Fibroblast of villous mesenchyme (primary cell): ENCODE measurements at regions not wholly inside any gene's neighbourhood (a gene's known extent, or its start where the extent isn't known, plus 50 kb on each side); places are given as distances from the start of the nearest gene placed in this dataset.

Experiments
- DNase-seq: peaks from one replicate; pipeline ENCODE4 v3.0.0-alpha.2; 2010; ENCODE audit warnings: low read depth
- H3K4me3 ChIP-seq: 2 replicates; pipeline ENCODE4 v1.5.1; 2011; ENCODE audit warnings: low read depth, mild to moderate bottlenecking, low read length
- CTCF ChIP-seq: IDR thresholded peaks from 2 replicates; pipeline ENCODE4 v1.5.1; 2012; ENCODE audit warnings: low read depth, mild to moderate bottlenecking, low read length; ENCODE audit not compliant: insufficient read depth

GRCh38 chrX:121823406-121823805 lies 776.0 kb downstream of the GLUD2 start:
- no peak for TF ChIP-seq CTCF
- DNase-seq = no peak
- no peak overlapping the region for H3K4me3 ChIP-seq

GRCh38 chrX:121831601-121832000 lies 784.2 kb downstream of the GLUD2 start:
- no peak overlapping the region for H3K4me3 ChIP-seq
- peak; percentile 36 for DNase-seq
- TF ChIP-seq CTCF = no peak

- TF ChIP-seq CTCF = no peak
- H3K4me3 ChIP-seq = no peak overlapping the region
- DNase-seq = peak; percentile 61
Observed at GRCh38 chrX:121832446-121832845, 785.0 kb downstream of the GLUD2 start.

- no peak for TF ChIP-seq CTCF
- DNase-seq = no peak
- no peak overlapping the region for H3K4me3 ChIP-seq
Observed at GRCh38 chrX:121836000-121836399, 788.6 kb downstream of the GLUD2 start.

GRCh38 chrX:121851033-121851432 lies 803.6 kb downstream of the GLUD2 start:
- no peak overlapping the region for H3K4me3 ChIP-seq
- TF ChIP-seq CTCF = no peak
- DNase-seq = peak; percentile 40

- no peak for TF ChIP-seq CTCF
- H3K4me3 ChIP-seq = no peak overlapping the region
- DNase-seq = no peak
Observed at GRCh38 chrX:121853762-121854613, 806.6 kb downstream of the GLUD2 start.

GRCh38 chrX:121854614-121854911 lies 807.2 kb downstream of the GLUD2 start:
- no peak overlapping the region for H3K4me3 ChIP-seq
- TF ChIP-seq CTCF = no peak
- no peak for DNase-seq
